ENCODE measurements at regions not wholly inside any gene's neighbourhood (a gene's known extent, or its start where the extent isn't known, plus 50 kb on each side); places are given as distances from the start of the nearest gene placed in this dataset.

DNA sequence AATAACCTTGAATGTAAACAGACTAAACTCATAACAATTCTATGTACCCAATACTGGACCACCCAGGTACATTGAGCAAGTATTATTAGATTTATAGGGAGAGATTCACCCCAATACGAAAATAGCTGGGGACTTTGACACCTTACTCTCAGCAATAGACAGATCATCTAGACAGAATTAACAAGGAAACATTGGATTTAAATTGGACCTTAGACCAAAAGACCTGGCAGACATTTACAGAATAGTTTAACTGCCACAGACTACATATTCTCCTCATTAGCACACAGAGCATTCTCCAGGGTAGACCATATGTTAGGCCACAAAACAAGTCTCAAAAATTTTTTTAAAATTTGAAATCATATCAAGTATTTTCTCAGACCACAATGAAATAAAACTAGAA is 397.4 kb downstream of the PIK3R1 start:
- DNase-seq, result no peak

DNA sequence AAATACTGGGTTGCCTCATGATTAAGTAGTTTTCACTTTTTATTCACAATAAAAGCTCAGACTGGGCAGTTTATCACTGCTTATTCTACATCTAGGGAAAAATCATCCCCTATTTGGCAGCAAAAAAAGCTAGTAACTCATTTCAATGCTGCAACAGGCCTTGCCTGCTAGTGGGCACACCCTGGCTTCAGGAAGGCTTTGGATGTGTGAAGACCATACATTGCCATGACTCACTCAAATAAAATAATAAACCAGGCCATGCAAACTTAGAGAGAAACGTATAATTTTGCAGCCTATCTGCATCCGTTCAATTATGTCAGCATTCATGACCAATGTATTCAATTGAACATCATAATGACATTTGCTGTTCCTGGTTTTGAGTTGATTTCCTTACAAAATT is 402.9 kb downstream of the PIK3R1 start:
- DNase-seq, result no peak

GRCh38 chr5:68627001-68627400 is 411.4 kb downstream of the PIK3R1 start:
- DNase-seq, result no peak

DNA sequence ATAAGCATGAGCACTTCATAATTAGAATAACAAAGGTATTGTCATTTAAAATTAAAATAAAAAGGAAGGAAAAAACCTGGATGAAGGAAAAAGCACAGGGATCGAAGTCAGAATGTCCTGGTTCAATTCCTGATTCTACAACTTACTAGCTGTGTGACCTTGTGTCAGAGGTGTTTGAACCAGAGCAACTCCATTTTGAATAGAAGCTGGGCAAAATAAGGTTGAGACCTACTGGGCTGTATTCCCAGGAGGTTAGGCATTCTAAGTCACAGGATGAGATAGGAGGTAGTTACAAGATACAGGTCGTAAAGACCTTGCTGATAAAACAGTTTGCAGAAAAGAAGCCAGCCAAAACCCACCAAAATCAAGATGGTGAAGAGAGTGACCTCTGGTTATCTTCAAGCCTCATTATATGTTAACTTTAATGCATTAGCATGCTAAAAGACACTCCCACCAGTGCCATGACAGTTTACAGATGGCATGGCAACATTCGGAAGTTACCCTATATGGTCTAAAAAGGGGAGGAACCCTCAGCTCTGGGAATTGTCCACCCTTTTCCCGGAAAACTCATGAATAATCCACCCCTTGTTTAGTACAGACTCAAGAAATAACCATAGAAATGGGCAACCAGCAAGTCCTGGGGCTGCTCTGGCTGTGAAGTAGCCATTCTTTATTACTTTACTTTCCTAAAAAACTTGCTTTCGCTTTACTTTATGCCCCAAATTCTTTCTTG is 412.7 kb downstream of the PIK3R1 start:
- DNase-seq, result no peak

DNA sequence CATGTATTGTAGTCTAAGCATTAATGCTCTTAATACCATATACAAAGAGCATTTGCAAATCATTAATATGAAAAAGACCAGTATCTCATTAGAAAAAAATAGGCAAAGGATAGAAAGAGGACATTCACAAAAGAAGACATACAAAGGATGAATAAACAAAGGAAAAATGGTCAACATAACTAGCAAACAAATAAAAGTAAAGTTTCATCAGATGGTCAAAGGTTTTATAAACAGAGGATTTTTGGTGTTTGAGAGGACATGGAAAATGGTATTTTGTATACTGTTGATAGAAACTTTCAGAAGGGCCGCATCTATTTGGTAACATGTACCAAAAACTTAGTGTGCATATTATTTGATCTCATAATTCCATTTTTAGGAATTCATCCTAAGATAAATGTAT is 414.8 kb downstream of the PIK3R1 start:
- DNase-seq, result no peak

GRCh38 chr5:68631884-68632283 is 416.3 kb downstream of the PIK3R1 start:
- no peak for DNase-seq

- no peak for DNase-seq
Observed at GRCh38 chr5:68641211-68641610, 425.7 kb downstream of the PIK3R1 start.

- no peak for DNase-seq
Observed at GRCh38 chr5:68643064-68643463, 427.5 kb downstream of the PIK3R1 start.

DNA sequence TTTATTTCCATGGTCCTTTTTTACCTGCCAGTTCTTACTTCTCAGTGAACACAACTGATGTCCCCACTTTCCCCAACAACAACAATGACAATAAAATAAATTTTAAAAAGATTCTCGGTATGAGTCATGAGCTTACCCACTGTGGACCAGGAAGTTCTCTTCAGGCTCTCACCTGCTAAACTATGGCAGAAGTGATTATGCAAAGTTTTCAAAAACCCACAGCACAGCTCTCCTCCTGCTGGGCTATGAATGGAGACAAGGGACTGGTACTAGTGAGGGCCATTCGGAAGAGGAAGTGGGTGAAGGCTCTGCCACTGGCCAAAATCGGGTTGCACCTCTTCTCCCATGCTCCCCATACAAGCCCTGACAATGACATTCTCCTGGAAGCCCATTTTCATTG is 429.4 kb downstream of the PIK3R1 start:
- DNase-seq, result no peak

DNA sequence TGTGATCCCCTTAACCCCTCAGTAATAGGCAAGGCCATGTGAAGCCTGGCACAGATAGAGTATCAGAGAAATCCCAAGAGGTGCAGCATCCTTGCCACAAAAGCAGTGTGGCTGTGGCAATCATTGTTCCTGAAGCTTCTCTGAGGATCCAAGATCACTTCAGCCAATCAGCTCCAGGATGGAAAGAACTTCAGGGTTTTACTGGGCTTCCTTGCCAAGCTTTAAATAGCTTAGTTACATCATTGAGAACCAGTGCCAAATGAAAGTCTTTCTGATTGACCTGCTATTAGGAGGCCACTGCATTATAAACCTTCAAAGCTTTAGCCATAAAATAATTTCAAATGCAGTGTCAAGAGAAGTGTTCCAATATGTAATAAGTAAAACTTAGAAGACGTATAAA is 430.6 kb downstream of the PIK3R1 start:
- DNase-seq, result no peak

- DNase-seq, result no peak
Observed at GRCh38 chr5:68647743-68648142, 432.2 kb downstream of the PIK3R1 start.

DNA sequence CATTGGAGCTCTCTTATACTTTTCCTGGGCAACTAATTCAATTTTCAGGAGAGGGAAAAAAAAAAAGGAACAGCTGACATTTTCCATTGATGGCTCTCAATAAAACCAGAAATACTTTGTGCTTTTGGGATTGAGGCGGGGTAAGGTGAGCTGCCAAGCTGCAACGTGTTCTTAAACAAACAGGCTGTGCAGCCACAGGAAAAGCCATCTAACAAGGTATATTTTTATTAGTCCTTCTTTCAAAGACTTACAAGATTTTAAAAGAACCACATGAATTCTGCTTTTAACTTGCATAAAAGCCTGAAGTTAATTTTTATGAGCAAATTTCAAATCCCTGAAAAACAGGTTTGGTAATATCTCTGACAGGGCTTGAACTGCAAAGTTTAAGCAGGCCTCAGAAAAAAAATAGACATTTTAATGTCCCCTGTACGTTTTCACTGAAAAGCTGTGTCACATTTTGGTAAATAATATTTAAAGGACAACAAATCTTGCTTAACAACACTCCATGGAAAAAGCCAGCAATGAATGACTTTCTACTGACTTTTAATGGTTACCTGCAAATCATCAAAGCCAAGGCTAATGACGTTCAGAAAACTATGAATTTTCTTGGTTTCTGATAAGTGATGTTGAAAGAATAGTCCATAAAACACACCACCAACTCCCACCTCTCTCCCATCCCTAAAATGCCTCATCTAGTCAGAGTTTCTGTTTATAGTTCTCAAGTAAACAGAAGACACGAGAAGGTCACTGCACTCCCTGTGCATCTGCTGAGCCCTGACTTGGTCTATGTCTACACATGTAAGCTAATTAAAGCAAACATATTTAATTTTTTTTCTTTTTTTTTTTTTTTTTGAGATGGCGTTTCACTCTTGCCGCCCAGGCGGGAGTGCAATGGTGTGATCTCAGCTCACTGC is 433.6 kb downstream of the PIK3R1 start:
- DNase-seq, result no peak

DNA sequence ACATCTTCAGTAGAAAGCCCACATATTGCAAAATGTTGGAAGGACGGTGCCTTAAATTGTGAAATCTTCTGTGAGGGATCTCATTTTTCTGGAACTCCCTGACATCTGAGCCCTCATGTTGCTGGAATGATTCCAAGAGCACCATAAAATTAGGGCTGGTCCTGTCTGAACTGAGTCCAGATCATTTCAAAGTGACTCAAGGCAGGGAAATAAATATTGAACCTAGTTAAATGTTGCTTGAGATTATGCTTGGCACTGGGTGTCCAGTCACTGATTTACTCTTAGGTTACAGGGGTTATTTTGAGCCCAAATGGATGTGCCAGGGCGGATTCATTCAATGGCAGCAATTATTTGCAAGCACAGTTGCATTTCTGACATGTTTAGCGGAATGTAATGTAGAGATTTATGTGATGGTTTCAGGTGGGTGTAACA is 437.0 kb downstream of the PIK3R1 start:
- no peak for DNase-seq

DNA sequence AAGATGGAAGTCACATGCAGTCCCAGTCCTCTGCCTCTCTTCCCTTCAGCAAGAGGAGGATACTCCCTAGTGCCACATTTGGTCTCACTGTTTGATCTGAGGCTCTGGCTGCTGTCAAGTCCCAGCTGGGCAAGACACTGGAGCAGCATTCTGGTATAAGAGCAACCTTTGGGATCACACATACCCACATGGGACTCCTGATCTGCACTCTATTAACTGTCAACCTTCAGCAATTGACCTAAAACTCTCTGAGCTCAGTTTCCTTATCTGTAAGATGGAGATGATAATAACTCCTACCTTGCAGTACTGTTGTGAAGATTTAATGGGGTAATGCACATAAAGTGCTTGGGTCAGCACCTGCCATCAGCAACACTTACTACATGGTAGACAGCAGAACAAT is 437.9 kb downstream of the PIK3R1 start:
- DNase-seq, result no peak

- DNase-seq, result no peak
Observed at GRCh38 chr5:68657055-68657961, 436.5 kb upstream of the SLC30A5 start.

- DNase-seq, result no peak
Observed at GRCh38 chr5:68658810-68659372, 434.9 kb upstream of the SLC30A5 start.

- DNase-seq, result no peak
Observed at GRCh38 chr5:68659881-68660280, 433.9 kb upstream of the SLC30A5 start.

DNA sequence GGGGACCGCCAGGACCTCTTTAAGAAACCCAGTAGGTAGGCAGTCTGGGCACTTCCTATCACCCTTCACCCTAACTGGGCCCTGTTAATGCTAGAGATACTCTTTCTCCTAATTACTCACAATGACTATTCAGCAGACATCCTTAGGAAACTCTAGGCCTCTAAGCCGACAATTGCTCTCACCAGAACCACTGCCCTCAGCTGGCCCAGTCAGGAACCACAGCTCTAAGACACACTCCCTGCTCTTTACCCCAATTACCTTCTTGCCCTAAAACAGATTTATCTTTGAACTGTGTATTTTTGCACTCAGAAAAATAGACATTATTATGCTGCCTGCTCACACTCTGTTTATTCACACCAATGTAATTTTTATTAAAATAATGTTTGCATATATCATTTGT is 432.6 kb upstream of the SLC30A5 start:
- DNase-seq, result no peak

- DNase-seq, result no peak
Observed at GRCh38 chr5:68662804-68663307, 431.0 kb upstream of the SLC30A5 start.

GRCh38 chr5:68669864-68670575 is 423.8 kb upstream of the SLC30A5 start:
- no peak for DNase-seq

- DNase-seq, result no peak
Observed at GRCh38 chr5:68673106-68673822, 420.6 kb upstream of the SLC30A5 start.
